Activated CD4-positive, alpha-beta T cell treated with anti-CD3 and anti-CD28 coated beads, Interleukin-2, amount 50 U/mL, for 16 hours (primary cell): ENCODE measurements at regions not wholly inside any gene's neighbourhood (a gene's known extent, or its start where the extent isn't known, plus 50 kb on each side); places are given as distances from the start of the nearest gene placed in this dataset.
A peak's percentile ranks its signal among the peaks of the same experiment; 100 is the strongest.

Experiments used
- DNase-seq: peaks from one replicate; pipeline ENCODE4 v3.0.0-alpha.2; 2020

GRCh38 chr15:35663956-35664355 is 118.0 kb upstream of the DPH6 start:
- DNase-seq, result no peak

- no peak for DNase-seq
Measured at GRCh38 chr15:35665896-35666536, 120.1 kb upstream of the DPH6 start.

- DNase-seq, result no peak
Measured at GRCh38 chr15:35667908-35668307, 121.9 kb upstream of the DPH6 start.

- no peak for DNase-seq
Measured at GRCh38 chr15:35669021-35669420, 123.1 kb upstream of the DPH6 start.

GRCh38 chr15:35669432-35670045 is 123.6 kb upstream of the DPH6 start:
- no peak for DNase-seq

DNA sequence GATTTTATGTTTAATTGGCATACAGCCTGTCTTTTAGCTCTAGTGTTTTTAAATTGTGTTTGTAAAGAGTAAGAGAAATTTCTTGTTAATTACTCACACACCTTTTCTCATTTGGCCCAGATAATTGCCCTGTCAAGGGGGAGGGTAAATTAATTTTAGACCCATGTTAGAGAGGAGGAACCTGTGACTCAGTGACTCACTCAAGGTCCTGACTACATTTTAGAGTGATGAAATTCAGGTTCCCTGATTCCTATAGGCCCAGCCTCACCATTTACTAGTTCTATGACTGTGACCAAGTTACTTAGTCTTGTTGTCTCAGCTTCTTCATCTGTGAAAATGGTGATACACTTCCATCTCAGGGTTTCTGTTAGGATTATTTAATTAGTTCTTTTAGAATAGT is 125.2 kb upstream of the DPH6 start:
- no peak for DNase-seq

- no peak for DNase-seq
Measured at GRCh38 chr15:35671981-35672380, 126.0 kb upstream of the DPH6 start.

DNA sequence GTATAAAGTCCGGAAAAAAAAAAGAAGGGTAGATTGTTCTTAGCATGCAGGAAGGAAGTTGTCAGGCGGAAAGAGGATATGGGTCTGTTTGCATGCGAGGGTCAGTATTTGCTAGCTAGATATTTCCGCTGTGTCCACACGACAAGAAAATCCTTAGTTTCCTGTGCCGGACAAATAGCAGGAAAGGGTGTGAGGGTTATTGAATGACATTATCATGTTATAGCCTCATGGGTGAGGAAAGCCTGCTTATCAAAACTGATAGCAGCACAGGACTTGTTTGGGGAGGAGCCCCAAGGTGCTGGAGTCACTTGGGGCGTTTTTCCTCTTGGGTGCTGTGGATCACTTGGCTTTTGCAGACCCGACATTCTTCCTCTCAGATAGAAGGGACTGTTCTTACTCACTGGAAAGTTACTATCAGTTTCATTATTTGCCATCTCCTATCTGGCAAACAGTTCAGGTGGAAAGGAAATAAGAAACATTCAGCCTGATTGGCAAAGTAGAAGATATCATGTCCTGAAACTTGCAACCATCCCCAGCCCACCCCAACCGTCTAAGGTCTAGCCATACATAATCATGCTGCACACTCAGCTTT is 127.2 kb upstream of the DPH6 start:
- peak; percentile 81 for DNase-seq

- peak; percentile 6 for DNase-seq
Measured at GRCh38 chr15:35674873-35675781, 129.2 kb upstream of the DPH6 start.

DNA sequence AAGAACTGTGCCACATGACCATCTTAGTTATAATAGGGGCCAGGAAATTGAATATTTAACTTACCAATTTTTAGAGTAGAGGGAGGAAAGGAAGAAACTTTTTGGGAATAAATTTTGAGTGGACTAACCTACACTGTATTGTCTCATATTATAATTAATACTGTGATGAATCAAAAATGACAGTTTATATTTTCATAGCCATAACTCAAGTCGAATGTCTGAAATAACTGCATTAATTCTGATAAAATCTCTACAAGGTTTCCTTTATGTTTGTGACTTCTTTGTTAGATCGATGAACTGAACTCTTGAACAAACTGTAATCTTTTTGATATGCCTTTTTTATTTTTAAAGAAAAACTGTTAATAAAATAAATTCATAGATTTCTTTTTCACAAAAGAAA is 132.8 kb upstream of the DPH6 start:
- no peak for DNase-seq

- DNase-seq, result no peak
Measured at GRCh38 chr15:35679186-35679585, 133.2 kb upstream of the DPH6 start.

DNA sequence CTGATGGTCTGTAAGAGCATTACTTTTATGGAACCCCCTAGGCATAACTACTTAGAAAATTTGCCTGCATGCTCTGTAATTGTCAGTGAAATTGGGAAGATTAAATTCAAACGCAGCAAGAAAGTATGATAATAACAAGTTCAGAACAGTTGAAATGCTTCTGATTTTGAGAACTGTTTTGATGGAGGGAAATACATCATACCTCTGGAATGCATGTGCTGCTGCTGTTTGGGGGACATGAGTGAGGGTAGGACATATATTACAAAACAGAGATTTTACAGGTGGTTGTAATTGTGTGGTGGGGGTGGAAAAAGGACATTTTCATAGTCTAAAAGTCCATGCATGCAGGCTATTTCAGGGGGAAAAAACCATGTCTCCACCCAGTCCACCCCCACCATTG is 135.0 kb upstream of the DPH6 start:
- DNase-seq, result no peak

- DNase-seq, result no peak
Measured at GRCh38 chr15:35686347-35686746, 140.4 kb upstream of the DPH6 start.

GRCh38 chr15:35689266-35689665 is 143.3 kb upstream of the DPH6 start:
- no peak for DNase-seq

- no peak for DNase-seq
Measured at GRCh38 chr15:35690089-35690488, 144.1 kb upstream of the DPH6 start.

- DNase-seq, result no peak
Measured at GRCh38 chr15:35690698-35691116, 144.7 kb upstream of the DPH6 start.

GRCh38 chr15:35691173-35691761 is 145.3 kb upstream of the DPH6 start:
- DNase-seq, result no peak

- DNase-seq, result no peak
Measured at GRCh38 chr15:35691891-35692867, 146.2 kb upstream of the DPH6 start.

DNA sequence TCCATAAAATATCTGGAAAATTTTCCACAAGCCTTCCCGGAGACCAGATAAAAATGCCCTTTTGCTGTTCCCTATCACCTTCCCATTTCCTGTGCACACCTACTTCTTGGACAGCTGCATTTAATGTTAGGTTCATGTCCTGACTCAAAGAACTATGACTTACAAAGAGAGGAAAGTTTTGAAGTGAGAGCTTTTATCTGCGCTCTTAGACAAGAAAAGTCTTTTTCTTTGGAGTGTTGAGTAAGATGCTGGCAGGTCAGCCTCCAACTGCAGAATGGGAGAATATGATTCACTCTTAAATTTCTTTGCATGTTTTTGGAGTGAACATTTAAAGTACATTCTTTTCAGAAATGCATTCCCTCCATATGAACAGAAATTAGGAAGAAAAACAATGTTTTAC is 147.3 kb upstream of the DPH6 start:
- no peak for DNase-seq

DNA sequence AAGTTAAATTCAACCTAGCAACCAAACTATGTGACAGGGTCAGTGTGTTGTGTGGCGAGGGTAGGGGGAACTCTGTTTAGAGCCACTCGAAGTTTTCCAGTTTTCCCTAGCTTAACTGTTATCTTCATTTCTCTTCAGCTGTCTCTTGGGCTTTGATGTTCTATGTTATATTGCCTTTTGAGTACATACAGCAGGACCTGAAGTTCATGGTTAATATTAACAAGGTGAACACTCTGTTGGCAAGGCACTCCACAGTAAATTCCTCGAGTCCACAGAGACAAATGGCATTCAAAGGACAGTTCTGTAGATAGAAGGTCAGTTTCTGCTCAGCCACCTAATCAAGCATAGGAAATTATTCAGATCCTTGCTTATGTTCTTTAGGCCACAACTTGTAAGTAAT is 147.9 kb upstream of the DPH6 start:
- no peak for DNase-seq

DNA sequence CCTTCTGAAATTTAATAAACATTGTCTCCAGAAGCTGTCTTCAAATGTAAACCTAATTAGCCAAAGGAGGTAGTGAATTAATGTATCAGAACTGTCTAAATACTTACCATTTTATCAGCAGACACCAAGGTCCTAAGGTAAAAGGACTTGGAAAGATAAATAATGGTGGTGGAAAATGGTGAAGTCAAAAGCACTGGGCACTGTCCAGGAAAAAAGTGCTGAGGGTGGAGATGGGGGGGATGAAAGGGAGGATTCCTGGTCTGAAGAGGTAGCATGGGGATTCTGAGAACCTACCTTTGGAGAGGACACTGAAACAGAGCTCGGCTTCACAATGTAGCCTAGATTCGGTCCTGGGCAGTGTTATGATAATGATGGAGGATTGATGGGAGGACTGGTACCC is 149.0 kb upstream of the DPH6 start:
- no peak for DNase-seq

DNA sequence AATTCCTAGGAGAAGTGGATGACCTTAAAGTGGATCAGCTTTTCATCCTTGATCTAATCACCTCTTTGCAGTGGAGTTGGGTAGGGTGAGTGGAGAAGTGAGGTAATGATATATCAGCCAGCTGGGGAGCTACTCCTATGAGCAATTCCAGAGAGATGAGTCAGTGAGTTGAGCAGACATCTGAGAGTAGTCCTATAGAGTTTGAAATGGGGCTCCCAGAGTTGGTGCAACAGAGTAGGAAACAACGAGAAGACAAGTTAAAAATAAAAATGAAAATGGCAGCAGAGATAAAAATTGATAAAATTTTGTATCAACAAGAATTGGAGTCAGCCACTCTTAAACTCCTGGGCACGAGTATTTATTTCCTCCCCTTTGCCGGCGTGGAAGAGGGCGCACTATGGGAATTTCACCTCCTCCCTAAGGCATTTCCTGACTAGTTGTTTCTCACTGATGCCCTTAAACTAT is 150.8 kb upstream of the DPH6 start:
- no peak for DNase-seq
